NCI-H748 (cell line): ENCODE measurements at regions not wholly inside any gene's neighbourhood (a gene's known extent, or its start where the extent isn't known, plus 50 kb on each side); places are given as distances from the start of the nearest gene placed in this dataset.

Experiments
- DNase-seq: peaks from one replicate; lab custom pipeline; 2025; ENCODE audit not compliant: unreplicated experiment; lab: John Stamatoyannopoulos, UW

GRCh38 chr19:46944918-46945628 lies 74.6 kb upstream of the NPAS1 start:
- peak; percentile 34 for DNase-seq

GRCh38 chr19:46945694-46946489 lies 73.7 kb upstream of the NPAS1 start:
- no peak for DNase-seq

DNA sequence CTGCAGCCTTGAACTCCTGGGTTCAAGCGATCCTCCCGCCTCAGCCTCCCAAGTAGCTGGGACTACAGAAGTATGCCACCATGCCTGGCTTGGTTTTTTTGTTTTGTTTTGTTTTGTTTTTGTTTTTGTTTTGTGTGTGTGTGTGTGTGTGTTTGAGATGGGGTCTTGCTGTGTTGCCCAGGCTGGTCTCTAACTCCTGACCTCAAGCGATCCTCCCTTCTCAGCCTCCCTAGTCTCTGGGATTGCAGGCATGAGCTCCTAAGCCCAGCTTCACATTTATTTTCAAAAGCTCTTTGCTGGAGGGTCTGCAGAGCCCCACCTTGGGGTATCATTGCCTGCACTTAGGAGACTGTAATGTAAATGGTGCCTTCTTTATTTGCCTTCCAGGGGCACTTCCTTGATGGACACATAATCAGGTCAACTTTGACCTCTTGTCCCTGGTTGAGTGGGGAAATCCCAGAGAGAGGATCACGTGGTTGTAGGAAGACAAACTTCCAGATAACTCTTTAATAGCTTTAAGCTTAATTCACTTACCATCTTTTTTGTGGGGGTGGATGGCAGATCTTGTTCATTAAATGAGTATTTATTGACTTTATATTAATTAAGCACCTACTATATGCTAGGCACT lies 72.9 kb upstream of the NPAS1 start:
- no peak for DNase-seq

- no peak for DNase-seq
These were observed 71.8 kb upstream of the NPAS1 start for GRCh38 chr19:46947866-46948265.

DNA sequence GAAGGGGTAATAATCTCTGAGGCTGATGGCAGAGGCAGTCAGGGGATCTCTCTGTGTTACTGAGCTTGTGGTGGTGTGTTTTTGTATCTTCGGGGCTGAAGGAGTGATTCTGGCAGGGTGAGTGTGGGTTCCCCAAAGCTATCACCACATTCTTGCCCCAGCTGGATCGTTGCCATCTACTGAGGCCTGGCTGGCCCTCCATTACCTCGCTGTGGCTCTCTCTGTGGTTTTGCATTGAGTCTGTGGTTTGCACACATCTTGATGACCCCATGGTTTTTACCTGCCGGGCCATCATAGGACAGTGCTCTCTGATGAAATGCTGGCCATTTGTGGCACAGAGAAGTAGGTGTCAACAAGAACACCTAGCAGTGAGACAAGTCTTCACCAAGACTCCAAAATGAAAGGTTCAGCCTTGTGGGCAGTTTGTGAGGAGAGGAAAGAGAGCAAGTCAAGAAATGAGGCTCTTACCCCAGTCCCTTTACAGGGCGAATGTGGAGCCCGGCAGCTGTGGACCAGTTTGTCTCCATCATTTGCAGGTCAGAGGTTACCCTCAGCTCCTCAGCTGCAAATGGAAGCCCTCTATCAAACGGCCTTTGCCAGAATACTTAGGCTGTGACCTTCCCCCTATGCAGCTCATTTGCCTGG lies 69.0 kb upstream of the NPAS1 start:
- no peak for DNase-seq

DNA sequence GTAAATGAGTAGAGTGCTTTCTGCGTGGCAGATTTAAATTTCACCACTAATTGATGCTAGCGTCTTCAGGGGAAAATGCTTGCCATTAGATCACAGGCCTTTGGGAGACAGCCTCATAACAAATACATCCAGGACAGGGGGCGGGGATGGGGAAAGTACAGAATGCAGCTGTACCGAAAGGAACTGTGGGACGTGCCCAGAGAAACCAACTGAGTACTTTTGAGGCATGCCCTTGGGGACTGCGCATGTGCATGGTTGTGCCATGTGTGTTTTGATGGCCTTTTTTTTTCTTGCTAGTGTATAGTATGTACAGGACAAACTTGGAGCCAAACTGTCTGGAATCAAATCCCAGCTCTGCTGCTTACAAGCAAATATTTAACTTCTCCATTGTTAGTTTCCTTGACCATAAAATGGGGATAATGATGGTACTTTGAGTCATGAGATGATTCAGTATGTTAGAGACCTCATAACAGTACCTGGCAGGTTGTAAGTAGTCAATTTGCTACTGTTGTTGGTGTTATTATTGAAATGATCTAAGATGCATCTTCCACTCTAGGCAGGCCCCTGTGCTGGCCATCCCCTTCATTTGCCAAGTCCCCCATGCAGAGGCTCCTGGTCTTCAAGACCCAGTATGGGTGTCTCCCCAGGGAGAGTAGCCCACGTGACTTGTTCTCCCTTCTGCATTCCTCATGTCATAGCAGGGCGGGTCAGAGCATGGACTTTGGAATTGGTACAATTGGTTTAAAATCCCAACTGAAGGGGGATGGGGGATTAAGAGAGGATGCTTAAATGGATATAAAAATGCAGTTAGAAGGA lies 68.3 kb upstream of the NPAS1 start:
- DNase-seq = peak; percentile 35

DNA sequence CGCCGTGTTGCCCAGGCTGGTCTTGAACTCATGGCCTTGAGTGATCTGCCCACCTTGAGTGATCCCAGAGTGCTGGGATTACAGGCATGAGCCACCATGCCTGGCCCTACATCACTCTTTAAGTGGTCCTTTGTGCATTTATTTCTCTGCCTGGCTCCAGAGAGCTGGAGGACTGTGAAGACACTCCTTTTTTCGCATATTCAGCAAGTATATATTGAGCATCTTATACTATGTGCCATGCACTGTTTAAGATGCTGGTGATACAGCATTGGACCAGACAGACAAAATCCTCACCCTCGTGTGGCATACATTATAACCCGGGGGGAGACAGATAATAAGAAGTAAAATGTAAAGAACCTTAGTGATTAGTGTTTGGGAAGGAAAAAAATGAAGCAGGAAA lies 66.8 kb upstream of the NPAS1 start:
- no peak for DNase-seq

GRCh38 chr19:46953955-46954501 lies 65.6 kb upstream of the NPAS1 start:
- DNase-seq = no peak

- no peak for DNase-seq
These were observed 65.1 kb upstream of the NPAS1 start for GRCh38 chr19:46954502-46954992.

GRCh38 chr19:46954993-46955812 lies 64.4 kb upstream of the NPAS1 start:
- DNase-seq = no peak

DNA sequence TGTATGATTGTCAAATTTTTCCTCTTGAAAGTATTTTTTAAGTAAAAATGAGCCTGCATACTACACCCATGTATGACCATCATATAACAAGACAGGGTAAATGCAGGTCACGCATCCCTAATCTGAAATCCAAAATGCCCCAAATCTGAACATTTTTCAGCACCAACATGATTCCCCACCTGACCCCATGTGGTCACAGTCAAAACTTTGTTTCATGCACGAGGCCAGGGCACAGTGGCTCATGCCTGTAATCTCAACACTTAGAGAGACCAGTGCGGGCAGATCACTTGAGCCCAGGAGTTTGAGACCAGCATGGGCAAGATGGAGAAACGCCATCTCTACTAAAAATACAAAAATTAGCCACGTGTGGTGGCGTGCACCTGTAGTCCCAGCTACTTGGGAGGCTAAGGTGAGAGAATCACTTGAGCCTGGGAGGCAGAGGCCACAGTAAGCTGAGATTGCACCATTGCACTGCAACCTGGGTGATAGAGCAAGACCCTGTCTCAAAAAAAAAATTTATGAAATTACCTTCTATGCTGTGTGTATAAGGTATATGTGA lies 63.7 kb upstream of the NPAS1 start:
- DNase-seq = no peak

- DNase-seq = no peak
These were observed 61.1 kb upstream of the NPAS1 start for GRCh38 chr19:46958532-46958931.

GRCh38 chr19:46959894-46960556 lies 59.6 kb upstream of the NPAS1 start:
- DNase-seq = no peak

DNA sequence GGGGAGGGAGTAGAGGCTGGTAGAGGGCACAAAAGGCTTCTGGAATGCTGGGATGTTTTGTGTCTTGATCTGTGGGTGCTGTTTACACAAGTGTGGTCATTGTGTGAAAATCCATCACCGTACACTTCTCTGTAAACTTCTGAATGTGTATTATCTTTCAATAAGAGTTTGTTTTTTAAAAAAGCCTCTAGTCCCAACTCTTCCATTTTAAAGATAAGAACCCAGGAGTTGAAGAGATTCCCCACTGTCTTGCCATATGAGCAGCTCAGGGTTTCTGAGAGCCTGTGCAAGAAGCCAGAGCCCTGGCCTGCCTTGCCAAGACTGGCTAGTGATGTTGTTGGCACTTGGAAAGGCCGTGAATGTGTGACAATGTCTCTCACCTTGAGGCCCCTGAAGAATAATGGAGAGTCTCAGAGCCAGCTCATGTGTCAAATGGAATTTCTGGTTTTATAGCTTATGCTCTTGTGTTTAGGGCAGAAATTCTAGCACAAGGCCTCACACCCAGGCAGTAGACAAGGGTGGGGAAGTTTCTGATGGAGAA lies 57.5 kb upstream of the NPAS1 start:
- no peak for DNase-seq

GRCh38 chr19:46963093-46963734 lies 56.4 kb upstream of the NPAS1 start:
- DNase-seq = no peak

GRCh38 chr19:46967578-46968032 lies 52.0 kb upstream of the NPAS1 start:
- DNase-seq = no peak
